H1 (cell line): ENCODE measurements at regions not wholly inside any gene's neighbourhood (a gene's known extent, or its start where the extent isn't known, plus 50 kb on each side); places are given as distances from the start of the nearest gene placed in this dataset.

Experiments used
- CTCF ChIA-PET: fragments of 300-600 bp; sonication (Branson Sonifier 250); formaldehyde crosslinking; loops from one replicate; lab custom pipeline; 2021; ENCODE audit not compliant: partially characterized antibody; lab: Charles Lee
- POLR2A ChIA-PET: fragments of 300-600 bp; sonication (Branson Sonifier 250); formaldehyde crosslinking; loops from one replicate; lab custom pipeline; 2021; ENCODE audit warnings: inconsistent platforms; ENCODE audit not compliant: partially characterized antibody; lab: Charles Lee
- DNase-seq, 2 experiments: peaks; one replicate each; pipeline versions ENCODE4 v3.0.0 to v3.0.0-alpha.2; 2010 to 2022; ENCODE audit warnings: low spot score in 2 of 2, low read depth in 1 of 2, mixed read lengths in 1 of 2
- FAIRE-seq: peaks from 2 replicates; lab custom pipeline; 2011; peaks lifted over from hg19 to GRCh38; lab: Jason Lieb, UNC
- H2AFZ ChIP-seq: 2 replicates; pipeline ENCODE4 v1.8.1; 2012; ENCODE audit warnings: low read length, inconsistent platforms
- H2AK5ac ChIP-seq: 2 replicates; pipeline ENCODE4 v1.6.1; 2013; ENCODE audit warnings: low read depth, low read length
- H2BK120ac ChIP-seq: replicated peaks from 2 replicates; pipeline ENCODE3; 2013; ENCODE audit warnings: low read depth, low read length, inconsistent platforms
- H2BK12ac ChIP-seq: 2 replicates; pipeline ENCODE4 v1.6.1; 2013; ENCODE audit warnings: low read depth, low read length
- H2BK15ac ChIP-seq: 2 replicates; pipeline ENCODE4 v1.6.1; 2013; ENCODE audit warnings: low read length
- H2BK20ac ChIP-seq: 2 replicates; pipeline ENCODE4 v1.6.1; 2013; ENCODE audit warnings: low read length
- H2BK5ac ChIP-seq: 2 replicates; pipeline ENCODE4 v1.6.1; 2013; ENCODE audit warnings: low read depth, low read length
- H3K14ac ChIP-seq: 2 replicates; pipeline ENCODE4 v1.6.1; 2013; ENCODE audit warnings: inconsistent platforms; ENCODE audit not compliant: insufficient read length
- H3K18ac ChIP-seq: 2 replicates; pipeline ENCODE4 v1.6.1; 2013; ENCODE audit warnings: low read length; ENCODE audit errors: extremely low read depth
- H3K23ac ChIP-seq: 2 replicates; pipeline ENCODE4 v1.6.1; 2013; ENCODE audit warnings: inconsistent platforms; ENCODE audit not compliant: insufficient read length
- H3K23me2 ChIP-seq: 2 replicates; pipeline ENCODE4 v1.6.1; 2013; ENCODE audit warnings: low read depth, low read length
- H3K27ac ChIP-seq: 2 replicates; pipeline ENCODE4 v1.6.1; 2011; ENCODE audit warnings: low read depth, low read length, inconsistent platforms
- H3K27me3 ChIP-seq, 4 experiments: replicated peaks in 1 of 4; 1 replicate in 1 of 4; 2 replicates in 3 of 4; pipeline versions ENCODE4 v1.6.1 to v1.8.1; 2011 to 2013; ENCODE audit warnings: low read length in 3 of 4, mild to moderate bottlenecking in 3 of 4, inconsistent platforms in 2 of 4, mixed read lengths in 2 of 4, moderate library complexity in 1 of 4; ENCODE audit not compliant: control insufficient read depth in 3 of 4, insufficient read depth in 3 of 4; ENCODE audit errors: extremely low read depth in 1 of 4
- H3K36me3 ChIP-seq, 4 experiments: 2 replicates each; pipeline versions ENCODE4 v1.6.1 to v1.8.1; 2011 to 2013; ENCODE audit warnings: mild to moderate bottlenecking in 4 of 4, low read length in 3 of 4, moderate library complexity in 2 of 4, control low read depth in 1 of 4, inconsistent platforms in 1 of 4; ENCODE audit not compliant: insufficient read depth in 4 of 4, control insufficient read depth in 2 of 4
- H3K4ac ChIP-seq: replicated peaks from 2 replicates; pipeline ENCODE3; 2013; ENCODE audit warnings: low read length, low read depth, mixed read lengths, inconsistent platforms; ENCODE audit not compliant: insufficient read length
- H3K4me1 ChIP-seq, 4 experiments: replicated peaks in 1 of 4; 1 replicate in 1 of 4; 2 replicates in 3 of 4; pipeline versions ENCODE4 v1.6.1 to v1.8.1; 2011 to 2013; ENCODE audit warnings: low read length in 3 of 4, inconsistent platforms in 2 of 4, mixed read lengths in 1 of 4; ENCODE audit not compliant: insufficient read depth in 4 of 4, control insufficient read depth in 3 of 4
- H3K4me2 ChIP-seq, 2 experiments: 2 replicates each; pipeline versions ENCODE4 v1.6.1 to v1.8.1; 2011 to 2013; ENCODE audit warnings: low read depth in 2 of 2, low read length in 2 of 2, control low read depth in 1 of 2, inconsistent platforms in 1 of 2, mild to moderate bottlenecking in 1 of 2; ENCODE audit not compliant: insufficient read depth in 1 of 2
- H3K4me3 ChIP-seq, 4 experiments: fragments of 200-600, 300-600 bp in 1 of 4; sonication (generic), shearing (Covaris generic), sonication (Bioruptor Twin) in 1 of 4; 2 replicates each; pipeline versions ENCODE4 v1.5.1 to v1.8.1; 2011 to 2016; ENCODE audit warnings: low read length in 4 of 4, low read depth in 3 of 4, control low read depth in 2 of 4, inconsistent platforms in 2 of 4, mild to moderate bottlenecking in 2 of 4, mixed read lengths in 1 of 4, moderate library complexity in 1 of 4; ENCODE audit not compliant: insufficient read depth in 2 of 4; ENCODE audit errors: extremely low read depth in 1 of 4
- H3K56ac ChIP-seq: replicated peaks from 2 replicates; pipeline ENCODE3; 2013; ENCODE audit warnings: low read depth, mild to moderate bottlenecking, mixed read lengths, low read length, inconsistent platforms; ENCODE audit not compliant: insufficient read length
- H3K79me1 ChIP-seq: 2 replicates; pipeline ENCODE4 v1.6.1; 2013; ENCODE audit warnings: low read depth, low read length, control low read depth
- H3K79me2 ChIP-seq, 2 experiments: 2 replicates each; pipeline versions ENCODE4 v1.6.1 to v1.8.1; 2012 to 2013; ENCODE audit warnings: low read length in 2 of 2, mild to moderate bottlenecking in 2 of 2, inconsistent platforms in 1 of 2; ENCODE audit not compliant: insufficient read depth in 2 of 2, control insufficient read depth in 1 of 2
- H3K9ac ChIP-seq, 4 experiments: replicated peaks in 1 of 4; 1 replicate in 1 of 4; 2 replicates in 3 of 4; pipeline versions ENCODE4 v1.6.1 to v1.8.1; 2011 to 2013; ENCODE audit warnings: low read depth in 3 of 4, low read length in 3 of 4, control low read depth in 2 of 4, mild to moderate bottlenecking in 2 of 4, moderate library complexity in 2 of 4, inconsistent platforms in 1 of 4; ENCODE audit errors: extremely low read depth in 1 of 4
- H3K9me3 ChIP-seq, 2 experiments: 2 replicates each; pipeline versions ENCODE4 v1.6.1 to v1.8.1; 2012 to 2013; ENCODE audit warnings: mild to moderate bottlenecking in 2 of 2, moderate library complexity in 2 of 2, control low read depth in 1 of 2, inconsistent platforms in 1 of 2, low read depth in 1 of 2, low read length in 1 of 2, mixed read lengths in 1 of 2; ENCODE audit not compliant: insufficient read depth in 2 of 2
- H4K20me1 ChIP-seq, 2 experiments: replicated peaks in 1 of 2; 2 replicates each; pipeline versions ENCODE3 to v1.8.1; 2011 to 2013; ENCODE audit warnings: inconsistent platforms in 2 of 2, low read length in 2 of 2, mild to moderate bottlenecking in 1 of 2; ENCODE audit not compliant: insufficient read depth in 2 of 2, control insufficient read depth in 1 of 2
- H4K5ac ChIP-seq: 2 replicates; pipeline ENCODE4 v1.6.1; 2013; ENCODE audit warnings: low read length, low read depth, mixed read lengths, inconsistent platforms; ENCODE audit not compliant: insufficient read length
- H4K8ac ChIP-seq: 2 replicates; pipeline ENCODE4 v1.8.0; 2013; ENCODE audit warnings: mild to moderate bottlenecking, moderate library complexity, low read length, inconsistent platforms; ENCODE audit not compliant: insufficient read depth; ENCODE audit errors: extremely low read depth
- H4K91ac ChIP-seq: replicated peaks from 2 replicates; pipeline ENCODE3; 2013; ENCODE audit warnings: low read length, mixed read lengths, inconsistent platforms; ENCODE audit not compliant: insufficient read length
- ASH2L ChIP-seq: fragments of 200-600, 300-600 bp; sonication (generic); IDR thresholded peaks from one replicate; pipeline ENCODE4 v1.7.1; 2017; ENCODE audit warnings: low read length
- CBX8 ChIP-seq: fragments of 300-800, 300-1000 bp; sonication (generic); IDR thresholded peaks from 2 replicates; pipeline ENCODE4 v1.7.1; 2016; ENCODE audit warnings: low read depth, low read length, borderline replicate concordance
- JUND ChIP-seq: IDR thresholded peaks from 2 replicates; pipeline ENCODE4 v1.6.1; 2011; ENCODE audit warnings: mild to moderate bottlenecking, improper control_type of control experiment, low read length
- NRF1 ChIP-seq: IDR thresholded peaks from 2 replicates; pipeline ENCODE4 v1.6.1; 2011; ENCODE audit warnings: mild to moderate bottlenecking, low read depth, low read length, improper control_type of control experiment
- POLR2A ChIP-seq, 2 experiments: IDR thresholded peaks; 1 replicate in 1 of 2; 2 replicates in 1 of 2; pipeline ENCODE4 v1.6.1; 2011; ENCODE audit warnings: low read depth in 2 of 2, low read length in 2 of 2, mild to moderate bottlenecking in 2 of 2; ENCODE audit errors: control extremely low read depth in 1 of 2
- SIN3A ChIP-seq, 2 experiments: IDR thresholded peaks in 1 of 2; conservative IDR thresholded peaks in 1 of 2; 2 replicates each; pipeline ENCODE4 v1.6.1; 2011 to 2012; ENCODE audit warnings: low read length in 2 of 2, improper control_type of control experiment in 1 of 2, low read depth in 1 of 2, mild to moderate bottlenecking in 1 of 2
- TF ChIP-seq, protein P1 (sequence below): IDR thresholded peaks from 2 replicates; pipeline ENCODE4 v1.6.1; 2012; ENCODE audit warnings: inconsistent platforms

DNA sequence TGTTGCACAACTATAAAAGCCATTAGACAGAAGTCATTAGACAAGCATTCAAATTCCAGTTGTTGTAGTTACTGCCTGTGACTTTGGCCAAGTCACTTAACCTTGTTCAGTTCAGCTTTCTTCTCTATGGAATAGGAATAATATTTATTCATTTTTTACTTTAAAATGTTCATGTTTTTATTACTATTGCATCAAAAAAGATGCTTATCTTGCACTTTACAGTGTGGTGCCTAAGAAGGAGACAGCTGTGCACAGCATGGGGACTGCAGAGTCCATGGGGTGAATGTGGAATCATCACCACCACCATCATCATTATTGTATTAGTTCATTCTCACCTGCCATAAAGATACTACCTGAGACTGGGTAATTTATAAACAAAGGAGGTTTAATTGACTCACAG, 504.2 kb downstream of the SOX2 start:
- Histone ChIP-seq H3K23me2 (no peaks in the 10 kb centered on the region), H3K9me3 (no peaks in the 10 kb centered on the region), H3K79me1 (no peaks in the 10 kb centered on the region), H3K27ac (no peak overlapping the region), H2AFZ (no peak overlapping the region), H3K79me2 (no peaks in the 10 kb centered on the region), H3K56ac (no peak overlapping the region), H4K5ac (no peak overlapping the region), H3K4me3 (no peak overlapping the region), H4K8ac (no peak overlapping the region), H3K23ac (no peak overlapping the region), H2BK12ac (no peak overlapping the region), H3K18ac (no peak overlapping the region), H4K91ac (no peak overlapping the region), H3K14ac (no peak overlapping the region), H3K4ac (no peak overlapping the region), H4K20me1 (no peaks in the 10 kb centered on the region), H2BK120ac (no peak overlapping the region), H3K4me1 (peaks cover 0 to 11% (median 4%) of the 10 kb centered on the region in 4 experiments; a peak in 4 of 7 replicates), H3K36me3 (no peaks in the 10 kb centered on the region), H2BK5ac (no peak overlapping the region), H2BK15ac (no peak overlapping the region), H2BK20ac (no peak overlapping the region), H2AK5ac (no peak overlapping the region), H3K9ac (no peak overlapping the region), H3K4me2 (no peak overlapping the region), H3K27me3 (no peaks in the 10 kb centered on the region)
- ChIA-PET POLR2A (no interaction called here), CTCF (interaction anchor here (1.0 kb wide), 1 partner anchor 10 kb away, joined by 5 read pairs; no protein-coding TSS in a partner anchor)
- FAIRE-seq (no peak), DNase-seq (no peak)
- TF ChIP-seq POLR2A (IDR thresholded peaks at IDR 0.05; ENCODE audit: control extremely low read depth in 1 of 2, low read depth in 2 of 2, low read length in 2 of 2), result no peak
- no peak for TF ChIP-seq CBX8
- TF ChIP-seq, protein P1, sequence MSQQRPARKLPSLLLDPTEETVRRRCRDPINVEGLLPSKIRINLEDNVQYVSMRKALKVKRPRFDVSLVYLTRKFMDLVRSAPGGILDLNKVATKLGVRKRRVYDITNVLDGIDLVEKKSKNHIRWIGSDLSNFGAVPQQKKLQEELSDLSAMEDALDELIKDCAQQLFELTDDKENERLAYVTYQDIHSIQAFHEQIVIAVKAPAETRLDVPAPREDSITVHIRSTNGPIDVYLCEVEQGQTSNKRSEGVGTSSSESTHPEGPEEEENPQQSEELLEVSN, result no peak
- no peak for TF ChIP-seq ASH2L
- no peak for TF ChIP-seq JUND
- TF ChIP-seq SIN3A (conservative IDR thresholded peaks at IDR 0.05 in 1 of 2, IDR thresholded peaks at IDR 0.05 in 1 of 2; ENCODE audit: low read depth in 1 of 2, low read length in 2 of 2), result no peak
- TF ChIP-seq NRF1, result no peak
